ENCODE measurements at regions not wholly inside any gene's neighbourhood (a gene's known extent, or its start where the extent isn't known, plus 50 kb on each side); places are given as distances from the start of the nearest gene placed in this dataset.
"Not testable (repeated sequence)": the region's sequence is repeated elsewhere in the genome, so short reads cannot be mapped to it uniquely, and the experiment has no call there.

DNA sequence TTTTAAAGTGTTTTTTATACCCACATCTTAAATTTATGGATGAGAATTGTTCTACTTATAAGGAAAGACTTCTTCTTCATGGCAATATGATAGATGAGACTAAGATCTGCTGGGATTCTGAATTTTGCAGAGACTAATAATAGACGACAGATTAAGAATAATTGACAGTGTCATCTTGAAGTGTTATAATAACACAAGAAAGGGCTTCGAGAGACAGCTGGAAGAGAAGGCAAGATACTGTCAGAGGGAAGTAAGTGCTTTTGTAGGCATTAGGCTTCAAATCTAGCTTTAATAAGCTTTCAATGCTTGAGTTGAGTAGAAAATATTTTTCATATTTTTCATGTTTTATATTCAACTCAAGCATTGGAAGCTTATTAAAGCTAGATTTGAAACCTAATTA is 797.6 kb upstream of the PABPC4L start:
- no peak for DNase-seq

- DNase-seq, result no peak
These were observed 760.4 kb upstream of the PABPC4L start for GRCh38 chr4:134961963-134962362.

DNA sequence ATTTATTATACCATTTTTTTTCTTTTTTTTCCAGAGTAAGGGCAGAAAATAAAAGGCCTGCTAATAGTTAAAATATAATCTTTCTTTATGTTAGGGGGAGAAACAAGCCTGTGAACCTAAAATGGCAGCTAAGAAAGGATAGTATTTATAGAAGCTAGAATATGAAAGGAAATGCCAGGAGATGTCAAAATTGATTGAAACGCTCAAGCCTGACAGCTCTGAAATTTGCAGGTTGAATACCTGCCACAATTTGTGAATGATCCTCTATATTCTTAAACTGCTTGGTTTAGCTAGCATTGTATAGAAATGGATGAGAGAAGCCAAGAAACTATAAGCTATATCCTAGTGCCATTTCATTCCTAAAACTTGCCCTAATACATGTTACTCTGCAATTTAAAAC is 757.3 kb upstream of the PABPC4L start:
- no peak for DNase-seq

DNA sequence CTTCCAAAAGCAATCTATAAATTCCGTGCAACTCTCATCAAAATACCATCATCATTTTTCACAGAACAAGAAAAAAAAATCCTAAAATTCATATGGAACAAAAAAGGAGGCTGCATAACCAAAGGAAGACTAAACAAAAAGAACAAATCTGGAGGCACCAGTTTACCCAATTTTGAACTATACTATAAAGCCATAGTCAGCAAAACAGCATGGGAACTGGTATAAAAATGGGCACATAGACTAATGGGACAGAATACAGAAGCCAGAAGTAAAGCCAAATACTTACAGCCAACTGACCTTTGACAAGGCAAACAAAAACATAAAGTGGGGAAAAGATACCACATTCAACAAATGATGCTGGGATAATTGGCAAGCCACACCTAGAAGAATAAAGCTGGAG is 753.5 kb upstream of the PABPC4L start:
- no peak for DNase-seq

DNA sequence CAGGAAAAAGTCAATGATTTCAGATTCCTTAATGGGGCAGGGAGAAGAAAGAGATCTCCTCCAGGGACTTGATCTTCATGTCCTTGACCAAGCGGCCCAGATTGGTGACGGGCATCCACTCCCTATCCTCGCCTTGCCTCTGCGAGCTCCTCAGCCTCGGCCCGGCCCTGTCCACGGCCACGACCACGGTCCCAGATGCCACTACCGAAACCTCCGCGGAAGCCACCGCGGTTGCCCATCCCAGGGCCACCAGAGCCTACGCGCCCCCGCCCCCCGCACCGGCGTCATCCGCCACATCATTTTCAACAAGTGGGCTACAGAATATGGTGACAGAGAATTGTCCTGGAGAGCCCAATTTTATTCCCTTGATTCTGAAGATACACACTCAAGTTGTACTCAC is 751.2 kb upstream of the PABPC4L start:
- no peak for DNase-seq

- no peak for DNase-seq
These were observed 750.7 kb upstream of the PABPC4L start for GRCh38 chr4:134952305-134952704.

DNA sequence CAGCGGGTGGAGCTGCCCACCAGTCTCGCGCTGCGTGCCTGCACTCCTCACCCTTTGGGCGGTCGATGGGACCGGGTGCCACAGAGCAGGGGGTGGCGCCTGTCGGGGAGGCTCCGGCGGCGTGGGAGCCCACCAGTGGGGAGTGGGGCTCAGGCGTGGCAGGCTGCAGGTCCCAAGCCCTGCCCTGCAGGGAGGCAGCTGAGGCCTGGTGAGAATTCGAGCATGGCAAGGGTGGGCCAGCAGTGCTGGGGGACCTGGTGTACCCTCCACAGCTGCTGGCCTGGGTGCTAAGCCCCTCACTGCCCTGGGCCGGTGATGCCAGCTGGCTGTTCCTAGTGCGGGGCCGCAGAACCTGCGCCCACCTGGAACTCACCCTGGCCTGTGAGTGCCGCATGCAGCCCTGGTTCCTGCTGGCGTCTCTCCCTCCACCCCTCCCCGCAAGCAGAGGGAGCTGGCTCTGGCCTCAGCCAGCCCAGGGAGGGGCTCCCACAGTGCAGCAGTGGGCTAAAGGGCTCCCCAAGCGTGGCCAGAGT is 746.6 kb upstream of the PABPC4L start:
- no peak for DNase-seq

GRCh38 chr4:134944115-134944514 is 742.5 kb upstream of the PABPC4L start:
- no peak for DNase-seq

GRCh38 chr4:134936014-134936413 is 734.4 kb upstream of the PABPC4L start:
- no peak for DNase-seq

DNA sequence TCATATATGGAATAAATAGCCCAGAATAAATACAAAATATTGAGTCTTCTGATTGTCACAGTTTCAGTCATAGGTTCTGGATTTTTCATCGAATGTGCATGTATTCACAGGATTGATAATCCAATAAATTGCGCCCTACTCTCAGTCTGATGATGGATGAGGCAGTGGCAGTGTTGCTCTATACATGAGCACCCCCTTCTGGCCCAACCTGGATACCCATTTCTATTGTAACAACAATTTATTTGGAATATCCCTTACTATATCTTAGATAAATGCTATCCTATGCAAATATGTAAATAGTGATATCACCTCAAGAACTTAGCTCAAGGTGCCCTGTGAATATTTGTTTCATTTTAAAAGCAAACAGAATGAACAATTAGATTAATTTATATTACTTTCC is 733.7 kb upstream of the PABPC4L start:
- DNase-seq, result no peak

GRCh38 chr4:134934036-134934808 is 732.6 kb upstream of the PABPC4L start:
- no peak for DNase-seq

DNA sequence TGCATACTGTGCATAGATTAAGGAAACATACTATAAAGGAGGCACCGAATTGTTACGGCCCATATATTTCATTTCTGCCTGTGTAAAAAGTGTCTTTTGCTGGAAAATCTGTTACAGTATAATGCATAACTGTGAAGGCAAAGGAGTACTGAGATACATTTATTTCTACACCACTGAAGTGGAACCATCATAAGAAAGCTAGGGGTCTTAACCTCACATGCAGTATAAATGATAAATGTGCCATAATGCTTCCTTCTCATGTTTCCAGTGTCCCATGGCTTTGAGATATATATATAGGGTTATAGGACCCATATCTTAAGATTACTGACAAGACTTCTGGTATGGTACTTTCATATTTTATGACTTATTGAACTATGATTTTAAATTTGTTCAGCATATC is 713.8 kb upstream of the PABPC4L start:
- no peak for DNase-seq

DNA sequence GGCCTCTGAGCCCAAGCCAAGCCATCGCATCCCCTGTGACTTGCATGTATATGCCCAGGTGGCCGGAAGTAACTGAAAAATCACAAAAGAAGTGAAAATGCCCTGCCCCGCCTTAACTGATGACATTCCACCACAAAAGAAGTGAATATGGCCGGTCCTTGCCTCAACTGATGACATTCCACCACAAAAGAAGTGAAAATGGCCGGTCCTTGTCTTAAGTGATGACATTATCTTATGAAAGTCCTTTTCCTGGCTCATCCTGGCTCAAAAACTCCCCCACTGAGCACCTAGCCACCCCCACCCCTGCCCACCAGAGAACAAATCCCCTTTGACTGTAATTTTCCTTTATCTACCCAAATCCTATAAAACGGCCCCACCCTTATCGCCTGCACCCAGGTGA is 712.7 kb upstream of the PABPC4L start:
- not testable (repeated sequence) for DNase-seq

DNA sequence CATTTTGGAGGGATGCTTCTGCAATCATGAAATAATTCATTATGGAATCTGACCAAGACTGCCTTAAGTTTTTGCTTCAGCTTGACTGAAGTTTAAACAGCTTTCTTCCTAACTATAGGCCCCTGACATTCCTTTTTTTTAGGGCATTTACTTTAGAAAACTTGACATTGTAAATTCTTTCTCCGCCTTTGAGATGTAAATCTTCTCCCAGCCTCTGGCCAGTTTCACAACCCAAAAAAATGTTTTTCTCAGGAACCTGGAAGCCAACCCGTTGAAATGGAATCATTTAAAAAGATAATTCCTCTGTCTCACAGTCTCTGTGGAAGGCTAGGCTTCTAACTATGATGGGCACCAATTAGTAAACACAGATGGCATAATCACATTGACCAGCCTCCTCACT is 710.4 kb upstream of the PABPC4L start:
- DNase-seq, result no peak

GRCh38 chr4:134906404-134907023 is 704.9 kb upstream of the PABPC4L start:
- DNase-seq, result peak; percentile 20

DNA sequence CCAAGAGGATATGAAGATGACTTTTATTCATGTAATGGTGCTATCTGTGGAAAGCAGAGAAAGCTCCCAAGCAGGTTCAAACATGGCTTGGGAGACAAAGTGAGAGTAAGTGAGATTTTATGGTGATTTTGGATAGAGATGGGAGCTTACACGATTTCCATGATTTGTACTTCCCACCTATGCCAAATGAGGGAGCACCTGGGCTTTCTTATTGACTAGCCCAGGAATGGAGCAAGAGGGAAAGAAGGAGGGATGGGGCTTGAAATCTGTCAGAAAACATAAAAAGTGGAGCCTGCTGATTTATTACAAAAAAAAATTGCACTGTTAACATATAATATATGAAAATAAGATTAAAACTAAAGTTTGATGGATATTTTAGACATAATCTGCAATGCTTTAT is 703.5 kb upstream of the PABPC4L start:
- DNase-seq, result no peak

DNA sequence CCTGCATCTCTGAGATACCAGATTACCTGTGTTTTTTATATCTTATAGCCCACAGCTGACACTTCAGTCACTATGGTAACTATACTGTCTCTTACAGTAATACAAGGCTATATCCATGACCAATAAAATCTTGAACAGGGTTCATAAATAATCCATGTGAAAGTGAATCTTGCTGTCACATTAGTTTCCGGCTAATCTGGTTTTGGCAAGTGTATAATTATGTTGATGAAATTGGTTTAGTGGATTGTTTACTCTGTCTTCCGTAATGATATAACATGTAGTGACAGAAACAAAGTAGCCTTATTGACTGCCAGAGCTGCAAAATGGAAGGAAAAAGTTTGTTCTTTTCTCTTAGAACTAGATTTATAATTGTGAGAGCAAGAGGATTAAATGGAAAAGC is 686.6 kb upstream of the PABPC4L start:
- DNase-seq, result peak; percentile 75

DNA sequence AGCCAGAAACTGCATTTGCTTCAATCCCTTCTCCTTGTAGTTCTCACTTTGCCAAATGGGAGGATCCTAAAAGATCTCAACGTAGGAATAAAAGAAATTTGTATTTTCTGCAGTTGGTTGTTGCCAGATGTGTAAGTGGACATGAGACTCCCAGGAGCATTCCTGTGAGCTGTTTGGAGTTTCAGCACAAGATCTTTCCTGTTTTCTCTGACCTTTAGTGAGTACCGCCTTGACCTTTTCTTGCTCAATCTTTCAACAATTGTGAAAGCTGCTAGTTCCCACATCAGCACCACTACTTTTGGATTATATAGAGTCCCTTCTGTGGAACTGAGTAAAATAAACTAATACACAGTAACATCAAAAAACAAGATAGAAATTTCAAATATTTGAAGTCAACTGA is 683.8 kb upstream of the PABPC4L start:
- DNase-seq, result no peak

GRCh38 chr4:134883831-134884449 is 682.4 kb upstream of the PABPC4L start:
- DNase-seq, result no peak

GRCh38 chr4:134879019-134879418 is 677.4 kb upstream of the PABPC4L start:
- no peak for DNase-seq

DNA sequence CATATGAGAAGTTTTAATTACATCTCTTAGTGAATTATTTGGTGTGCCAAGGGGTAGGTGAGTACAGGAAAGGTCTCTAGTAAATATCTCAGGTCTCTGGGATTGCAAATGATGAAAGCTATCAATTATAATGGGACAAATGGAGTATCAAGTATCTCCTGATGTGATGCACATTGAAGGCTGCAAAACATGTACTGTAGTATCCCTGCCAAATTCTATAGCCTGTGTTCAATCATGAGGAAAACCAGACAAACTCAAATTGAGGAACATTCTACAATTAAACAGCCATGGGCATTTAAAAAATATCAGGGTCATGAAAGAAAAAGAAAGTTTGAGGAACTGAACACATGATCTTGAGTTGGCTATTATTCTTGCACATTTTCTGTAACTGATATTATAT is 665.4 kb upstream of the PABPC4L start:
- DNase-seq, result no peak

DNA sequence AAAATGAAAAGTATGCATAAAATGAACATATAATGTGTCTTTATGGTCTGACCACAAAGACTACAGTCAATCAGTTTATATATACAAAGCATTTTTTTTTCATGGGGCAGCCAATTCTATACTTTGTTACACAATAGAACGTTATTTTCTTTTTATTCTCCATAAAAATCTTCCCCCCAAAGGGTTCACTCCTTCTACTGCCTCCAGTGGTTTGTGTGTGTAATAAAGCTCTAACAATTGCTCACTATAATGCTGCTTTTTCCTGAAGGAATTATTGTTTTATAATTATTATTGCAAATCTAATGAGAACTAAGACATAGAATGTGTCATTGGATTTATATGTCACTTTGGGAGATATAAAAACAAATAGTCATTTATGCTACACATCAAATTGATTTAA is 664.1 kb upstream of the PABPC4L start:
- no peak for DNase-seq

DNA sequence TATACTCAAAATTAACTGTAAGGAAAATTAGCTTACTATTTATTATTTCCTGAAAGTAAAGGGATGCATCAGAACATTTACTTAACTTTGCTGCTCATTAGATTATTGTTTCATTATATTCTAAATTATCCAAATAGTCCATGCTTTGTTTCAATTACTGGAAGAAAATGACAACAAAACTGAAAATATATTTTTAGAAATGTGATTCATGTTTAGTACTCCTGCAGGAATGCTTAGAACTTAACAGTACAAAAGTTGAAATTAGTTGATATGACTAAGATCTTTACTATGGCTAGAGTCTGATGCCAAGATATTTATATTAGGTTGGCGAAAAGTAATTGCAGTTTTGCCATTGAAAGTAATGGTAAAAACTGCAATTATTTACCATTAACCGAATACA is 660.5 kb upstream of the PABPC4L start:
- DNase-seq, result no peak

GRCh38 chr4:134848681-134849080 is 647.1 kb upstream of the PABPC4L start:
- no peak for DNase-seq
